Effector CD8-positive, alpha-beta T cell (primary cell): ENCODE measurements at regions not wholly inside any gene's neighbourhood (a gene's known extent, or its start where the extent isn't known, plus 50 kb on each side); places are given as distances from the start of the nearest gene placed in this dataset.
"Not testable (repeated sequence)": the region's sequence is repeated elsewhere in the genome, so short reads cannot be mapped to it uniquely, and the experiment has no call there.

Source experiments
- DNase-seq: peaks from one replicate; lab custom pipeline; 2025; lab: John Stamatoyannopoulos, UW

GRCh38 chr20:40849456-40849855 lies 160.4 kb upstream of the MAFB start:
- DNase-seq, result no peak

- no peak for DNase-seq
These were observed 162.0 kb upstream of the MAFB start for GRCh38 chr20:40851051-40851450.

GRCh38 chr20:40855269-40855668 lies 166.2 kb upstream of the MAFB start:
- DNase-seq, result no peak

GRCh38 chr20:40856653-40857052 lies 167.6 kb upstream of the MAFB start:
- no peak for DNase-seq

- DNase-seq, result no peak
These were observed 168.1 kb upstream of the TOP1 start for GRCh38 chr20:40860487-40860902.

- DNase-seq, result no peak
These were observed 167.1 kb upstream of the TOP1 start for GRCh38 chr20:40861427-40862008.

- no peak for DNase-seq
These were observed 165.2 kb upstream of the TOP1 start for GRCh38 chr20:40863355-40863919.

- no peak for DNase-seq
These were observed 164.2 kb upstream of the TOP1 start for GRCh38 chr20:40864470-40864869.

- DNase-seq, result no peak
These were observed 163.5 kb upstream of the TOP1 start for GRCh38 chr20:40865095-40865494.

- DNase-seq, result no peak
These were observed 162.6 kb upstream of the TOP1 start for GRCh38 chr20:40866056-40866455.

GRCh38 chr20:40868551-40869217 lies 159.9 kb upstream of the TOP1 start:
- DNase-seq, result no peak

- DNase-seq, result no peak
These were observed 159.1 kb upstream of the TOP1 start for GRCh38 chr20:40869218-40870147.

GRCh38 chr20:40875116-40876085 lies 153.2 kb upstream of the TOP1 start:
- DNase-seq, result no peak

- not testable (repeated sequence) for DNase-seq
These were observed 150.5 kb upstream of the TOP1 start for GRCh38 chr20:40878099-40878498.

GRCh38 chr20:40880063-40880728 lies 148.4 kb upstream of the TOP1 start:
- no peak for DNase-seq

GRCh38 chr20:40880729-40881109 lies 147.9 kb upstream of the TOP1 start:
- no peak for DNase-seq

- DNase-seq, result no peak
These were observed 146.5 kb upstream of the TOP1 start for GRCh38 chr20:40882152-40882551.

GRCh38 chr20:40883097-40883496 lies 145.5 kb upstream of the TOP1 start:
- no peak for DNase-seq

GRCh38 chr20:40887105-40887504 lies 141.5 kb upstream of the TOP1 start:
- DNase-seq, result no peak

GRCh38 chr20:40889266-40889665 lies 139.4 kb upstream of the TOP1 start:
- DNase-seq, result not testable (repeated sequence)

GRCh38 chr20:40890181-40890580 lies 138.4 kb upstream of the TOP1 start:
- DNase-seq, result no peak
